MM.1S (cell line): ENCODE measurements at regions not wholly inside any gene's neighbourhood (a gene's known extent, or its start where the extent isn't known, plus 50 kb on each side); places are given as distances from the start of the nearest gene placed in this dataset.

ENCODE experiments used
- EZH2 ChIP-seq: fragments of 300-600 bp; sonication (generic); optimal IDR thresholded peaks from 2 replicates; pipeline ENCODE3; 2017; ENCODE audit warnings: low read depth, mild to moderate bottlenecking, antibody characterized with exemption, low read length, mixed read lengths
- EZH2phosphoT487 ChIP-seq: fragments of 300-600 bp; sonication (generic); IDR thresholded peaks from 2 replicates; pipeline ENCODE4 v1.6.1; 2018; ENCODE audit warnings: antibody characterized with exemption, low read length
- TF ChIP-seq, protein P1 (sequence below): fragments of 300-600 bp; sonication (generic); IDR thresholded peaks from 2 replicates; pipeline ENCODE4 v1.5.1; 2016; ENCODE audit warnings: antibody characterized with exemption, low read length, mixed read lengths

DNA sequence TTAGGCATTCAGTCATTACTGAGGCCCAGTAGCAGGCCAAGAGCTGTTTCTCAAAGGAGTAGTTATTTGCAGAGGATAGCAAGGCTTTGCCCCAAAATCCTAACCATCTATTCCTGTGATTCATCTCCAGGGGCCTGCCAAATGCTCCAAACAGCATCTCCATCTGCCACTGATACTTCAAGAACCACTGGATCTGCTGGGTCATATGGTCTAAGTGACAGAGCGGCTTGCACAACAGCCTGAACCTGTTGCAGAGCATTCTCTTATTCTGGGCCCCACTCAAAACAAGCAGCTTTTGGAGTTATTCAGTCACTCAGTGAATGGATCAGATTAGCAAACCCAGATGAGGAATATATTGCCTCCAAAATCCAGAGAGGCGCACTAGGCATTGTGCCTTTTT lies 68.8 kb upstream of the ALDH1A3 start:
- no peak for TF ChIP-seq EZH2
- TF ChIP-seq, protein P1, sequence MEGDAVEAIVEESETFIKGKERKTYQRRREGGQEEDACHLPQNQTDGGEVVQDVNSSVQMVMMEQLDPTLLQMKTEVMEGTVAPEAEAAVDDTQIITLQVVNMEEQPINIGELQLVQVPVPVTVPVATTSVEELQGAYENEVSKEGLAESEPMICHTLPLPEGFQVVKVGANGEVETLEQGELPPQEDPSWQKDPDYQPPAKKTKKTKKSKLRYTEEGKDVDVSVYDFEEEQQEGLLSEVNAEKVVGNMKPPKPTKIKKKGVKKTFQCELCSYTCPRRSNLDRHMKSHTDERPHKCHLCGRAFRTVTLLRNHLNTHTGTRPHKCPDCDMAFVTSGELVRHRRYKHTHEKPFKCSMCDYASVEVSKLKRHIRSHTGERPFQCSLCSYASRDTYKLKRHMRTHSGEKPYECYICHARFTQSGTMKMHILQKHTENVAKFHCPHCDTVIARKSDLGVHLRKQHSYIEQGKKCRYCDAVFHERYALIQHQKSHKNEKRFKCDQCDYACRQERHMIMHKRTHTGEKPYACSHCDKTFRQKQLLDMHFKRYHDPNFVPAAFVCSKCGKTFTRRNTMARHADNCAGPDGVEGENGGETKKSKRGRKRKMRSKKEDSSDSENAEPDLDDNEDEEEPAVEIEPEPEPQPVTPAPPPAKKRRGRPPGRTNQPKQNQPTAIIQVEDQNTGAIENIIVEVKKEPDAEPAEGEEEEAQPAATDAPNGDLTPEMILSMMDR: no peak
- TF ChIP-seq EZH2phosphoT487: no peak
